Ecto neural progenitor cell (in vitro differentiated cells): ENCODE measurements at regions not wholly inside any gene's neighbourhood (a gene's known extent, or its start where the extent isn't known, plus 50 kb on each side); places are given as distances from the start of the nearest gene placed in this dataset.
A peak's percentile ranks its signal among the peaks of the same experiment; 100 is the strongest.
"Not testable (repeated sequence)": the region's sequence is repeated elsewhere in the genome, so short reads cannot be mapped to it uniquely, and the experiment has no call there.

Experiments
- DNase-seq: peaks from one replicate; pipeline ENCODE4 v3.0.0-alpha.2; 2018; ENCODE audit warnings: low spot score

DNA sequence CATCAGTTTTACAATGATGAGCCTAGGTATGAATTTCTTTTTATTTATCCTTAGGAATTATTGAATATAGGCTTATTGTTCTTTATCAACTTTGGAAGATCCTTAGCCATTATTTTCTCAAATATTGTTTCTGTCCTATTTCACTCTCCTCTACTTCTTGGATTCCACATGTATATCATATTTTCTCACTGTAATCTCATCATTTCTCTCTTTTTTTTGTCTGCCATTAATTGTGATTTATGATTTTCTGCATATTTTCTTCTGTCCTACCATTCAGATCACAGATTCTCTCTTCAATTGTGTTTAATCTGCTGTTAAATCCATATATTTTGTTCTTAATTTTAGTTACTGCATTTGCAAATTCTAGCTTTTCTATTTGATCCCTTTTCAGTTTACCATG, 139.8 kb downstream of the ARRDC3 start:
- DNase-seq: no peak

DNA sequence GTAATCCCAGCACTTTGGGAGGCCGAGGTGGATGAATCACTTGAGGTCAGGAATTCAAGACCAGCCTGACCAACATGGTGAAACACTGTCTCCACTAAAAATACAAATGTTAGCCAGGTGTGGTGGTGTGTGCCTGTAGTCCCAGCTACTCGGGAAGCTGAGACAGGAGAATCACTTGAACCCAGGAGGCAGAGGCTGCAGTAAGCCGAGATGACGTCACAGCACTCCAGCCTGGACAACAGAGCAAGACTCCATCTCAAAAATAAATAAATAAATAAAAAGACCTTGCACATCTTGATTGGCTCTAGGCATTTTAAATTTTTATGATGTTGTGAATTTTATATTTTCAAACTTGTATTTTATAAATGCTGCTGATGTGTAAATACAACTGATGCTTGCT, 141.7 kb downstream of the ARRDC3 start:
- not testable (repeated sequence) for DNase-seq

DNA sequence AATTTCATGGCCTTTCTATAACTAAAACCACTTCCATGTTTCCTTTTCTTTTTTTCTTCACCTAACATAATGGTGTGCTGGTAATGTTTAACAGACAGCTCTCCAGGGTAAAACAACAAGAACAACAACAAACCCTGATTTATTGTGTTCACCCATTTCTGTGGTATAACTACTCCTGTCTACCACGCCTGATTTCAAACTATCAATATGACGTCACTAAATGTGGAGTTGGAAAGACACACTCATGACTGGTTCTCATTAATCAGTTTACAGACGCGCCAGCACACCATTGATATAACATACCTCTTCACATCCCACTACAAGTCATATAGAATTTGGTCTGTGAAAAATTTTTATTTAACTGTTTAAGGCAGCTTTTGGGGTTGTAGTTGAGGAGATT, 142.9 kb downstream of the ARRDC3 start:
- DNase-seq: no peak

DNA sequence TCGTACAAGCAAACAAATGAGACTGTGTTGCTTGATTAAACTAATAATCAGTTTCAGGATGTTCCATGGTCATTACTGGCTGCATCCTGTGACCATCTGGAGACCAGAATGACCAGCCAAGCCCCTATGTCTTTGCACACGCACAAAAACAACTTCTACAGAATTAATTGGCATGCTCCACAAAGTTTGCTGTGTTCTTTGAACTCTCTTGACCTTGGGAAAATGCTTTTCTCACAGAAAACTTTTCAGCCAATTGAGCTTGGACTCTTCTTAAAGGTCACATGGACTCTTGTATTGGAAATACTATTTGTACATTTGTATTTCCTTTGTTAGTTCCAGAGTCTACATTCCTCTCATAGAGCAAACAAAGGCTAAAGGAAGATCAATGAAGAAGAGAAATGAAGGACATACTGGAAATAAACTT, 147.8 kb downstream of the ARRDC3 start:
- DNase-seq: no peak

DNA sequence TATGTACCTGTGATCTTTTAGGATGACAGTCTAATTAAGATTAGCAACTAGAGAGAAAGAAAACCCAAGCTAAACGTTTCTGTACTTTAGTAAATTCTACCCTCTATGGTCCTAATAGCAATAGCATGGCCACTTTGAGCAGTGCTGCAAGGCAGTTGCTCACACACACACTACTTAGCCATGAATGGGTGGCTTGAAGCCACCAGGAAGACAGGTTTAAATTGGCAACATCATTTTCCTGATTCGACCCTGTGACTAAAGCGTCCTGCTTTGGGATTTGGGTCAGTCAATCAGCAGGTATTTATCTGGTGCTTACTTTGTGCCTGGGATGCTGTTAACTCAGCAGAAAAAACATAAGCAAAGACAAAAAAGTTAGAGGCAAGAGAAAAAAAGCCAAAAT, 150.6 kb downstream of the ARRDC3 start:
- no peak for DNase-seq

DNA sequence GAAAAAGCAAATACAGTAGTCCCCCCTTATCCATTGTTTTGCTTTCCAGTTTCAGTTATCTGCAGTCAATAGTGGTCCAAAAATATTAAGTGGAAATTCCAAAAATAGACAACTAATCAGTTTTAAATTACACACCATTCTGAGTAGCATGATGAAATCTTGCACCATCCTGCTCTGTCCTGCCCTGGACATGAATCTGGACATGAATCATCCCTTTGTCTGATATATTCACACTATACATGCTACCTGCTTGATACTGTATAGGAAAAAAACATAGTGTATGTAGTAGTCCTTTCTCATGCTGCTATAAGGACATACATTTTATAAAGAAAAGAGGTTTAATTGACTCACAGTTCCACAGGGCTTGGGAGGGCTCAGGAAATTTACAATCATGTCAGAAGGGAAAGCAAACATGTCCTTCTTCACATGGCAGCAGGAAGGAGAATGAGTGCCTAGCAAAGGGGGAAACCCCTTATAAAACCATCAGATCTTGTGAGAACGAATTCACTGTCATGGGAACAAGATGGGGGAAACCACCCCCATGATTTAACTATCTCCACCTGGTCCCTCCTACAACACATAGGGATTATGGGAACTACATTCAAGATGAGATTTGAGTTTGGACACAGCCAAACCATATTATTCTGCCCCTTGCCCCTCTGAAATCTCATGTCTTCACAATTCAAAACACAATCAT, 153.9 kb downstream of the ARRDC3 start:
- DNase-seq: no peak

DNA sequence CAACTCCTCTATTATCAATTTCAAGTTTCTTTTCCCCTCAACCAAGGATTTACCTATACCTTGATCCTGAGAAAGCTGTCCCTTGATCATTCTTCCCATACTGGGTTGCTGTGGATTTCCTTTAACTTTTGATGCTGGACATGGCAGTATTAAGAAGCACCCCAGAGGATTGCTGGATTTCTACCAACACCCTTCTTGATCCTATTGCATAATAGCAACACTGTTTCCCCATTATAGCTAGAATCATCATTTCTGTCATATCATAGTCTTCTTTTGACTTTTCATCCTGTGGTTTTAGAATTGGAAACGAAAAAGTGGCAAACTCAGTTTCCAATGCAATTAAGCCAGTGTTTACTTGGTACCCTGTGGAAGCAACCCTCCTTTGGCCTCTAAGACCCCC, 154.9 kb downstream of the ARRDC3 start:
- no peak for DNase-seq

DNA sequence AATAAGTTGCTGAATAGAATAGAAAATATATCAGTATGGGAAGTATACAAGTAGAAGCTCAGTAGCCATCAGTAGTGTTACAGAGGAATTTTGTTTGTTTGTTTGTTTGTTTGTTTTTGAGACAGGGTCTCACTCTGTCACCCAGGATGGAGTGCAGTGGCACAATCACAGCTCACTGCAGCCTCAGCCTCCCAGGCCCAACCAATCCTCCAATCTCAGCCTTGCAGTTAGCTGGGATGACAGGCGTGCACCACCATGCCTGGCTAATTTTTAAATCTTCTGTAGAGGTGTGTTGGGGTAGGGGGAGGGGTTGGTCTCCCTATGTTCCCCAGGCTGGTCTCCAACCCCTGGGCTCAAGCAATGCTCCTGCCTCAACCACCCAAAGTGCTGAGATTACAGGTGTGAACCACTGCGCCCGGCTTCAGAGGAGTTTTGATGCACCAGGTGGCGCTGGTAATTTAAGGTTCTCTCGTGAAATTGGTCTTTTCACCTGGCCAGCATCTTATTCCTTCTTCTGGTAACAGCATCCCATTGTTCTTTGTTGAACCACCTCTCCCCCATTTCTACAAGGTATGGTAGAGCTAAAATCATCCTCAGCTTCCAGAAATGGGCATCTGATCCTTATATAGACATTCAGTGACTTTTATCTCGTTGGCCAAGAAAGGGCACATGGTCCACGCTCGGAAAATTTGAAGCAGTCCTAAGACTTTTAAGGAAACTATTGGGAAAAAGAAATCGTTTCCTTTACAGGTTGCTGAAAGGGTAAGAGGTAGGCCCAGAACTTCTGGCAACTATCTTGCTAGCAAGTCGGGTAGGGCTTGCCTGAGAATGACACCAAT, 157.1 kb downstream of the ARRDC3 start:
- peak; percentile 56 for DNase-seq

DNA sequence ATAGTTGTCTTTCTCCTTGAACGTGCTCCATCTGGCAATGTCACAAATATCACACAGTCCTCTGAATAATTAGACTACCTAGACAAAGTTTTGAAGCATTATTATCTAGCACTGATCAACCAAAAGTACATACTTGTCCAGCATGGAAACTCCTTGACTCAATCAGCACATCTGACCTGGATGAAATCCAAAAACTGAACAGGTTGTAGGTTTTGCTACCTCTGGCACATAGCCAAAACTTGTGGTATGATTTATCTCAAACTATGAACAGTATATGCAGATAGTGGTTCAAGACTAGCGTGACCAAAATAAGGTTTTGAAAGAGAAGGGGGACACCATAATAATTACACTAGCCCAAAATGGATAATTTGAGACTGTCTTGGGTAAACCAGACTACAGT, 158.1 kb downstream of the ARRDC3 start:
- no peak for DNase-seq

DNA sequence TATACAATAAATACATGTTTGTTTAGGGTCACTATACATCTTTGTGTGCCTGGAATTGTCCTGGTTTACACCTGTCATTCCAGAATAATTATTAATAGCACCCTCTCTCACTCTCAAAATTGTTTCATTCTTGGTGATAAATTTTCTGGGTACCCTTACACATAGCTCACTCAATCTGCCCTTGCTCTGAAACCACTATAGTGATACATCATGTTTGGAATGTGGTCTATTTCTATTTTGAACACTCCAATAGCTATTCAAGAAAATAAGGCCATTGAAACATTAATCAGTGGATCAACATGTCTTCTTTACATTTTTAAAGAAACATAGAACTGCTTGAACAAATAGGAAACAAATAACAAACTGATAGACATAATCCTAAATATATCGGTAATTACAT, 158.7 kb downstream of the ARRDC3 start:
- DNase-seq: no peak

DNA sequence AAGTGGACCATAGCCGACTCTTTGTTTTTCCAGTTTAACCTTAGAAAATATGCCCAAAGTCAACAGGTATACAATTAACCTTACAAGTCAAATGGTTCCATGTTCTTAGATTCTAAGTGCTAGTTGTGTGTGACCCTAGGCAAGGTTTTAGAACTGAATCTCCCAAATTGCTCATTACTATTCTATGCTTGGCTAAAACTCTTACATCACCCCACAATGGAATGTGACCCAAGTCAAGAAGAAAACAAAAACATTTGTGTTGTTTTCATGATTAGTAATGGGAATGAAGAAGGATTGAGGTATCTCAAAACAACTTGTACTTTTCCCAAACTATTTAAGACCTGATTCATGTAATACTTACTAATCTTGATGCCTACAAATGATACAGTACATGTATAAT, 159.2 kb downstream of the ARRDC3 start:
- DNase-seq: no peak

DNA sequence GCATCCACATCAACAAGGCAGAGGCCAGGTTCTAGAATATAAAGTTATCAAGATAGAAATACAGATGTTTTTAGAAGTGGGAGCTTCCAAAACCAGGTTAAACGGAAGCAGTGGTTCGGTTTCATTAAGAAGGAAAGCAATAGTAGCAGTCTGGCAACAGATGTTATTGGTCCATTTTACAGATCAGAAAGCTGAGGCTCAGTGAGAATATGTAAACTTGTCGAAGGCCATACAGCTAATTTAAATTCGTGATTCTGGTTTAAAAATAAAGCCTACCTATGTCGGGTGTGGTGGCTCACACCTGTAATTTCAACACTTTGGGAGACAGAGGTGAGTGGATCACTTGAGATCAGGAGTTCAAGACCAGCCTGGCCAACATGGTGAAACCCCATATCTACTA, 160.6 kb downstream of the ARRDC3 start:
- no peak for DNase-seq

DNA sequence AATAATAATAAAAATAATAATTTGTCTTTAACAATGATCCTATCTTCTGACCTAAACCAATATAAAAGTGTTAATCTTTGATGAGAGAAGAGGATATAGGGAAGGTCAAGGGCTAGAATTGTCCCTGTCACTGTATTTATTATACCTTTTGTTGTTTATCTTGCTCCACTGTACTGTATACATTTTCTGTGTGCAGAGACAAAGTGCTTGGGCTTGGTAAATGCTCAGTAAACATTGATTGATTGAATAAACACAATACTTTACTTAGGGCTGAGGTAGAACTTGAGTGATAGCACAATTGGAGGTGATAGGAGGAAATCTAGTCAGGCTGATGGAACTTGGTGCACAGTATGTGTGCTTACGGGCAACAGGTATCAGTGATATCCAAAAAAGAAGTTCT, 161.2 kb downstream of the ARRDC3 start:
- DNase-seq: no peak

DNA sequence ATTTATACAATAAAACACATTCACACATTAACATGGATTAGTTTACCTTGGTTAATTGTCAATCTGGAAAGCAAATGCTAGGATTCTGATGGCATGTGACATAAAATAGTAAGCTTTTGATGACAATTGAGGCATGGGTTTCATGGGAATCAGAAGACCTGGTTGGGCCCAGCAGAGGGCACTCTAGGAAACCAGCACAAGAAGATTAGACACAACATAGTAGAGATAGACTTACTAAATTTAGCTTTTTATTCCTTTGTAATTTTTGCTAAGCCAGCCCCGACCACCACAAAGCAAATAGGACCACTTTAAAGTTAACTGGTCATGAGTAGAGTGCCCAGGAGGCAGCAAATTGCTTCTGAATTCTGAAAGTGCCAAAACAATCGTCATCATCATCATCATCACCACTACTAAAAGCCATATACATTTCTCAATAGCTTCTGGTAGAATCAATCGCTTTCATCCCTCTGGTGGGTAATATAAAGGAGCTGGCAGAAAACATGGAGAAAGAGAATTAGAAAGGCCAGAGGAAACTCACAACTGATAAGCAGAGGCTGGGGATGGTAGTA, 163.2 kb downstream of the ARRDC3 start:
- DNase-seq: no peak

DNA sequence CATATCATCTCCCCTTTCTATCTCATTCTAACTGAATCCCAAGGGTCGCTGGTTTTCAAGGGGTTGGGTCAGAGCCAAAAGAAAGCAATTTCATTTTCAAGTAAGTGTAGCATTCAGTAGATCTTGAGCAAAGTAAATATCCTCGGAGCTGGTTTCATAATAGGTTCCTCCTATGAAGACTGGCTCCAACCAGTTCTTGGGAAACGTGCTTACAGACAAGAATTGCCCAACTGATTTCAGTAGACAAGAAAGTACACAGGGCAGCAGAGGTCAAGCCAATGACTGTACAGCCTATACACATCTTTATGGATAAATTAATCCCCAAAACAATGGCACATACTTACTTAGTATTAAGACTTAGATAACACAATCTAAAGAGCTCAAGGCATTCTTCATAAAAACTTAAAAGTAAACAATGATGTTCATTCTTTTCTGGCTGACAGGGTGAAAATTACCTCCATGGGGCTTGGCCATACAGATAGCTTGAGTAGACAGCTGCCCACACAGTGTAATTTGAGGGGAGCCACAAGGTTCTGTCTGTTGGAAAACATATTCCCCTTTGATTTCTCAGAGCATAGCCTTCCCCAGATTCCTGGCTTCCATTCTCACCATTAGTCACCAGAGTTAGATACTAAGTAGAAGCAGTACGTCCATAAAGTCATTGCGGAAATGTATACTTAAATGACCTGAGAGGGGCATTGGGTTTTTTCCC, 163.9 kb downstream of the ARRDC3 start:
- no peak for DNase-seq

DNA sequence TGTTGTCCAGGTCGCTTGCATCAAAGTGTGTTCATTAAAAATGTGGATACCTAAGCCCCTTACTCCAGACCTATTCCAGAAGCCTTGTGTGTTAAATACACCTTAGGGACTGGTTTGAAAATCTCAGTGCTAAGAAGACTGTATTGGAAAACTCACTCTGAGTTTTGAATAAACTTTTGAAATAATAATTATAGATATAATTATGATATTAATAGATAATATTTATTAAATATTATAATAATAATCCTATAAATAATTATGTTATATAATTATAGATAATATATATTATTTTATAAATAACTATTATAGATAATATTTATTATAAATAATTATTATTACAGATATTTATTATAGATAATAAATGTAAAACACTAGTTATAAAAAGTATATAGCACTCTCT, 165.3 kb downstream of the ARRDC3 start:
- no peak for DNase-seq

DNA sequence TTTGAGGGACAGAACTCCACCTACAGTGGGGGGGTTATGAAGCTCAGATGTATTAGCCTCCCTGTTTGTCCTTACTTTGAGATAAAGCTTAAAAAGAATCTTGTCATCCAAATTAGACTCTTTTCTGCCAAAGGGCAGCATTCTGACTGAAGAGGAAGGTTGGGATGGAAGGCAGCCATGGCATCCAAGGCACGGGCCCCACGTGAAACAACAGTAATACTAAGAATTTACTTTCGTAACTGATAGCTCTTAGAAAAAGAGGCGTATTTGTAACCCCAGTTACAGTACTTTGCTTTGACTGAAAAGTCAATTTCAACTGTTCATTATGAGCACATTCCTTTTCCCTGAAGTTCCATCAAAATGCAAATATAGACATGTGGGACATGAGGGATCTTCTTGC, 168.5 kb downstream of the ARRDC3 start:
- no peak for DNase-seq
